ENCODE measurements at regions not wholly inside any gene's neighbourhood (a gene's known extent, or its start where the extent isn't known, plus 50 kb on each side); places are given as distances from the start of the nearest gene placed in this dataset.

DNA sequence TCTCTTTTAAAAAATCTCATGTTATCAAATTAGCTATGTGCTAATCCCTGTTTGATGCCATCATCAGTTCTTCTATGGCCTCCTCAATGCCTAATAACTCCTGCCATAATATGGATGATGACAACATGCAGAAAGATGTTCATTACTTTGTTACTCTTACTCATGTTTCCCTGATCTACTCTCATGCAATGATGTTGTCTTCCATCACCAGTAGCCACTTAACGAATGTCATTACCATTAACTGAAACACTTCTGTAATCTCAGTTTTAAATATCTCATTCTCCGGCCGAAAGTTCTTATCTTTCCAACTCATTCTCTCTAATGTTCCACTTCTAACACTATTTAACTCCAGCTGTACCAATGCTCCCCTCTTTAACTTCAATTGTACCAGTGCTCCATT lies 1187.7 kb downstream of the OTOL1 start:
- H3K9me3 ChIP-seq (replicated peaks; ENCODE audit: control insufficient read depth, insufficient read depth, low read depth, low read length): no peaks in the 10 kb centered on the region
- H3K9me1 ChIP-seq (ENCODE audit: control insufficient read depth, insufficient read depth, low read length): no peaks in the 10 kb centered on the region
- intact Hi-C loops (cut with micrococcal nuclease) (no loop called here), in situ Hi-C loops (cut with MboI) (no loop called here)
- H4K20me1 ChIP-seq (replicated peaks; ENCODE audit: control insufficient read depth, insufficient read depth, low read length): no peaks in the 10 kb centered on the region
- DNase-seq (ENCODE audit: extremely low read depth in 1 of 4, low spot score in 3 of 4) (no peak), ATAC-seq (no peak), FAIRE-seq (no peak)
- CTCF ChIA-PET (ENCODE audit: low intra/inter-chr PET ratio): no interaction called here
- no peaks in the 10 kb centered on the region for H3K79me2 ChIP-seq (ENCODE audit: control insufficient read depth, insufficient read depth, low read length)
- H3K36me3 ChIP-seq (ENCODE audit: control insufficient read depth, insufficient read depth, low read length): no peaks in the 10 kb centered on the region
- no TSS peak for BruUV-seq (replicated peaks)
- no peak overlapping the region for H3K27ac ChIP-seq (ENCODE audit: extremely low read depth, low read depth, low read length)
- no peak overlapping the region for H3K4me2 ChIP-seq (ENCODE audit: insufficient read depth, low read length)
- H3K4me1 ChIP-seq (replicated peaks in 1 of 2; ENCODE audit: control insufficient read depth in 2 of 2, insufficient read depth in 2 of 2, low read length in 2 of 2): no peaks in the 10 kb centered on the region
- POLR2A ChIA-PET: no interaction called here
- H2AFZ ChIP-seq (ENCODE audit: low read depth, low read length): no peak overlapping the region
- no peak overlapping the region for H3K9ac ChIP-seq (ENCODE audit: insufficient read depth in 1 of 2, low read depth in 2 of 2, low read length in 2 of 2)
- 0% methylated on average over 3 of the region's 3 CpGs for WGBS (ENCODE audit: insufficient coverage, low coverage, missing lambda C conversion rate)
- no peaks in the 10 kb centered on the region for H3K27me3 ChIP-seq (ENCODE audit: control insufficient read depth in 2 of 2, insufficient read depth in 2 of 2, low read length in 2 of 2)
- no peak overlapping the region for H3K4me3 ChIP-seq
- TF ChIP-seq CBX1 (IDR thresholded peaks at IDR 0.05; ENCODE audit: low read depth) (no peak), RREB1 (CRISPR knock-in tag; IDR thresholded peaks at IDR 0.05) (no peak), NCOA6 (IDR thresholded peaks at IDR 0.05) (no peak), KAT7 (CRISPR knock-in tag; IDR thresholded peaks at IDR 0.05; ENCODE audit: borderline replicate concordance) (no peak), KLF6 (CRISPR knock-in tag; IDR thresholded peaks at IDR 0.05; ENCODE audit: borderline replicate concordance) (no peak), CHD2 (IDR thresholded peaks at IDR 0.05; ENCODE audit: low read depth, low read length) (no peak), IFI16 (CRISPR knock-in tag; IDR thresholded peaks at IDR 0.05) (no peak), JUND (IDR thresholded peaks at IDR 0.05; ENCODE audit: borderline replicate concordance, low read depth, low read length) (no peak), JUND (tag; IDR thresholded peaks at IDR 0.05; ENCODE audit: borderline replicate concordance, low read depth, low read length) (no peak), ZNF197 (CRISPR knock-in tag; IDR thresholded peaks at IDR 0.05; ENCODE audit: low read depth) (no peak), NEUROD1 (IDR thresholded peaks at IDR 0.05; ENCODE audit: borderline replicate concordance, low read depth, low read length, partially characterized antibody) (no peak), SMAD3 (CRISPR knock-in tag; conservative IDR thresholded peaks at IDR 0.05) (no peak), ID3 (CRISPR knock-in tag; IDR thresholded peaks at IDR 0.05) (no peak), ID3 (tag; IDR thresholded peaks at IDR 0.05) (no peak), TCF7 (IDR thresholded peaks at IDR 0.05; ENCODE audit: borderline replicate concordance) (no peak), DDX20 (tag; IDR thresholded peaks at IDR 0.05; ENCODE audit: low read depth) (no peak), BRD9 (IDR thresholded peaks at IDR 0.05; ENCODE audit: low read depth, partially characterized antibody) (no peak)
- TF ChIP-seq, protein P1, sequence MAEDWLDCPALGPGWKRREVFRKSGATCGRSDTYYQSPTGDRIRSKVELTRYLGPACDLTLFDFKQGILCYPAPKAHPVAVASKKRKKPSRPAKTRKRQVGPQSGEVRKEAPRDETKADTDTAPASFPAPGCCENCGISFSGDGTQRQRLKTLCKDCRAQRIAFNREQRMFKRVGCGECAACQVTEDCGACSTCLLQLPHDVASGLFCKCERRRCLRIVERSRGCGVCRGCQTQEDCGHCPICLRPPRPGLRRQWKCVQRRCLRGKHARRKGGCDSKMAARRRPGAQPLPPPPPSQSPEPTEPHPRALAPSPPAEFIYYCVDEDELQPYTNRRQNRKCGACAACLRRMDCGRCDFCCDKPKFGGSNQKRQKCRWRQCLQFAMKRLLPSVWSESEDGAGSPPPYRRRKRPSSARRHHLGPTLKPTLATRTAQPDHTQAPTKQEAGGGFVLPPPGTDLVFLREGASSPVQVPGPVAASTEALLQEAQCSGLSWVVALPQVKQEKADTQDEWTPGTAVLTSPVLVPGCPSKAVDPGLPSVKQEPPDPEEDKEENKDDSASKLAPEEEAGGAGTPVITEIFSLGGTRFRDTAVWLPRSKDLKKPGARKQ (CRISPR knock-in tag; IDR thresholded peaks at IDR 0.05): no peak
